ENCODE measurements at regions not wholly inside any gene's neighbourhood (a gene's known extent, or its start where the extent isn't known, plus 50 kb on each side); places are given as distances from the start of the nearest gene placed in this dataset.
"Not testable (repeated sequence)": the region's sequence is repeated elsewhere in the genome, so short reads cannot be mapped to it uniquely, and the experiment has no call there.

DNA sequence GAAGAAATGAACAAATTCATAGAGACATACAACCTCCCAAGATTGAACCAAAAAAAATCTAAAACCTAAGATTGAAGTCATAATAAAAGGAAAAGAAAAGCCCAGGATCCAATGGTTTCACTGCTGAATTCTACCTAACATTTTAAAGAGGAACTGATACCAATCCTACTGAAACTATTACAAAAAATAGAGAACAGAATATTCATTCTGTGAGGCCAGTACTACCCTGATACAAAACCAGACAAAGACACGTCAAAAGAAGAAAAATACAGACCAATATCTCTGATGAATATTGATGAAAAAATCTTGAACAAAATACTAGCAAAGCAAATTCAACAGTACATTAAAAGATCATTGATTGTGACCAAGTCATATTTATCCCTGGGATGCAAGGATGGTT is 128.5 kb upstream of the STEAP1 start:
- no peak overlapping the region for H3K27ac ChIP-seq
- TF ChIP-seq, protein P1, sequence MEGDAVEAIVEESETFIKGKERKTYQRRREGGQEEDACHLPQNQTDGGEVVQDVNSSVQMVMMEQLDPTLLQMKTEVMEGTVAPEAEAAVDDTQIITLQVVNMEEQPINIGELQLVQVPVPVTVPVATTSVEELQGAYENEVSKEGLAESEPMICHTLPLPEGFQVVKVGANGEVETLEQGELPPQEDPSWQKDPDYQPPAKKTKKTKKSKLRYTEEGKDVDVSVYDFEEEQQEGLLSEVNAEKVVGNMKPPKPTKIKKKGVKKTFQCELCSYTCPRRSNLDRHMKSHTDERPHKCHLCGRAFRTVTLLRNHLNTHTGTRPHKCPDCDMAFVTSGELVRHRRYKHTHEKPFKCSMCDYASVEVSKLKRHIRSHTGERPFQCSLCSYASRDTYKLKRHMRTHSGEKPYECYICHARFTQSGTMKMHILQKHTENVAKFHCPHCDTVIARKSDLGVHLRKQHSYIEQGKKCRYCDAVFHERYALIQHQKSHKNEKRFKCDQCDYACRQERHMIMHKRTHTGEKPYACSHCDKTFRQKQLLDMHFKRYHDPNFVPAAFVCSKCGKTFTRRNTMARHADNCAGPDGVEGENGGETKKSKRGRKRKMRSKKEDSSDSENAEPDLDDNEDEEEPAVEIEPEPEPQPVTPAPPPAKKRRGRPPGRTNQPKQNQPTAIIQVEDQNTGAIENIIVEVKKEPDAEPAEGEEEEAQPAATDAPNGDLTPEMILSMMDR (conservative IDR thresholded peaks at IDR 0.05): no peak
- no peak for TF ChIP-seq ZFX (IDR thresholded peaks at IDR 0.05)

DNA sequence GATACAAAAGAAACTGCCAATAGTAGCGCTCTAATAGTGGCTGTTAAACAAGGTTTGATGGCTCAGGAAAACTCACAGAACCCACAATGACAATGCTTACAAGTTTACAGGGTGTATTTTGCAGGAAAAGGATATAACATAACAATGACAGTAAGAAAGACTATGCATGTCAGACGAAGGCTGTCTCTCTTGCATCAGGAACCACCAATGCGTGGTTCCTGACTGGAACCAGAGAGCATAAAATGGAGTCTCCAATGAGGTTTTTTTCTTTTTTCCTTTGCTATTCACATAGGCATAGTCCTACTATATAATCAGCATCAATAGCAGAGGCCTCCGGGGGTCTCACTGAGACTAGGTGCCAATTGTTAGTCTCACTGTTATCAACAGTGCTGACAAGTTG is 120.4 kb upstream of the STEAP1 start:
- H3K27ac ChIP-seq: no peak overlapping the region
- no peak for TF ChIP-seq ZFX (IDR thresholded peaks at IDR 0.05)
- TF ChIP-seq, protein P1 (conservative IDR thresholded peaks at IDR 0.05): no peak

GRCh38 chr7:90053094-90053493 is 101.2 kb upstream of the STEAP1 start:
- H3K27ac ChIP-seq: no peak overlapping the region
- TF ChIP-seq, protein P1 (conservative IDR thresholded peaks at IDR 0.05): no peak
- no peak for TF ChIP-seq ZFX (IDR thresholded peaks at IDR 0.05)

DNA sequence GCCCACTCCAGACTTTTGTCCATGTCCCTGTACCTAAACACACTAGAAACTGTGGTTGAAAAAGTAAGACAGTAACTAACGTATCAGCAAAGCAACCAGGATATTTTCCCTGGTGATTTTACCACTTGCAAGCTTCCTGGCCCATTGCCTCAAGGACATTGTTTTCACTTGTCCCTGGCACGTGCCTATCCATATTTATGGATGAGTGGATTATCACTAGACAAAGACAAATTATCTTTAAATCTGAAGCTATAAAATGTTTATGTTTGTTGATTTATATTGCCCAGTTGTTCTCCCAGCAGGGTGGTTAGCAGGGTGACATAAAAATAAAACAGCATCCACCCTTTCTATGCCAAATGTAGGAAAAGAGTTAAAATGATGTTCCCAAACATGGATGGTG is 93.2 kb upstream of the STEAP1 start:
- TF ChIP-seq, protein P1 (conservative IDR thresholded peaks at IDR 0.05): no peak
- no peak for TF ChIP-seq ZFX (IDR thresholded peaks at IDR 0.05)
- H3K27ac ChIP-seq: no peak overlapping the region

- TF ChIP-seq ZFX (IDR thresholded peaks at IDR 0.05): no peak
- TF ChIP-seq, protein P1 (conservative IDR thresholded peaks at IDR 0.05): no peak
- H3K27ac ChIP-seq: no peak overlapping the region
Measured at GRCh38 chr7:90064370-90064769, 89.9 kb upstream of the STEAP1 start.

GRCh38 chr7:90067171-90067570 is 87.1 kb upstream of the STEAP1 start:
- H3K27ac ChIP-seq: no peak overlapping the region
- TF ChIP-seq, protein P1 (conservative IDR thresholded peaks at IDR 0.05): no peak
- TF ChIP-seq ZFX (IDR thresholded peaks at IDR 0.05): no peak

- H3K27ac ChIP-seq: not testable (repeated sequence)
Measured at GRCh38 chr7:90070238-90070637, 84.0 kb upstream of the STEAP1 start.

DNA sequence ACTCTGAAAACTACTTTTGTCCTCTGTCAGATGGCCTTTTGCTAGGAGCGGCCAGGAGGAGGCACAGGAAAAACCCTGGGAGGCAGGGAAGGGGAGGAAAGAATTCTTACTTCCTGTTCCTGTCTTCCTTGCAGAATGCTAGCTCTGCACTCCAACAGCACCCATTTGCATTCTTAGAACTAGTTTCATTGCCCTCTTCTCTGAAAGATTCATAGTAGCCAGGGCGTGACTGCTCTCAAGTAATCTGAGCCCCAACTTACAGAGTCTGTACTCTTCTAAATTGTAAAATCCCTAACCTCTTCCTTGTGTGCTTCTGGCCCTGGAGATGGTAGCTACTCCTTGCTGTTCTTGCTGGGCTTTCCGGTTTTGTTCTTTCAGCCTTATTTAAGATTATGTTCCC is 75.3 kb upstream of the STEAP1 start:
- H3K27ac ChIP-seq: no peak overlapping the region
- TF ChIP-seq ZFX (IDR thresholded peaks at IDR 0.05): no peak

DNA sequence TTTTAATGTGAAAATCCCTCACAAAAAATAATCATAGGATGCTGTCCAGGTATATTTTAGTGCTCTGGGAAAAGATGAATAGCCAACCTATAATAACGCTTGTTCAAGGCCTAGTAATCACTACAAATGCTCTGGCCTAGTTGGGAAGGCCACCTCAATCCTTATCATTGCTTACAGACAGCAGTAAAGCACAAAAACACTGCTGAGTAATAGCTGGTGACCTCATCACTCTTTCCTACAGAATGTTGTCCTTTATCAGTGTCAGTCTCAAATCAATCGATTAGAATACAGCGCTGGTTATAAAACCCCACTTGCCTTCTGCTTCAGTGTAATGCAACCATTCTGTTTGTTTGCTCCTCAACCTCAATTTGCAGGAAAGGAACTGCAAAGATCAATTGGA is 72.6 kb upstream of the STEAP1 start:
- TF ChIP-seq, protein P1 (conservative IDR thresholded peaks at IDR 0.05): no peak
- TF ChIP-seq ZFX (IDR thresholded peaks at IDR 0.05): no peak
- no peak overlapping the region for H3K27ac ChIP-seq
